HAP-1 (cell line): ENCODE measurements at regions not wholly inside any gene's neighbourhood (a gene's known extent, or its start where the extent isn't known, plus 50 kb on each side); places are given as distances from the start of the nearest gene placed in this dataset.

ENCODE experiments used
- DNase-seq, 2 experiments: peaks; one replicate each; pipeline ENCODE4 v3.0.0-alpha.2; 2016 to 2020; ENCODE audit warnings: low spot score in 2 of 2
- H3K27me3 ChIP-seq: fragments of 250-450 bp; sonication (Bioruptor Pico); 2 replicates; pipeline ENCODE4 v1.5.1; 2020; ENCODE audit warnings: low read depth, mild to moderate bottlenecking, moderate library complexity
- H3K36me3 ChIP-seq: fragments of 250-450 bp; sonication (Bioruptor Pico); replicated peaks from 2 replicates; pipeline ENCODE4 v1.5.1; 2020; ENCODE audit warnings: mild to moderate bottlenecking
- H3K4me1 ChIP-seq: fragments of 250-450 bp; sonication (Bioruptor Pico); 2 replicates; pipeline ENCODE4 v1.5.1; 2020; ENCODE audit warnings: mild to moderate bottlenecking
- H3K4me3 ChIP-seq: fragments of 250-450 bp; sonication (Bioruptor Pico); 2 replicates; pipeline ENCODE4 v1.5.1; 2020; ENCODE audit warnings: mild to moderate bottlenecking, moderate library complexity
- H3K9me3 ChIP-seq: fragments of 250-450 bp; sonication (Bioruptor Pico); 2 replicates; pipeline ENCODE4 v1.5.1; 2020; ENCODE audit warnings: mild to moderate bottlenecking, moderate library complexity
- in situ Hi-C: fragments of 300-500 bp; cut with MboI; formaldehyde crosslinking; loops from 3 replicates; pipeline ENCODE4 v1.14.3; 2020; ENCODE audit warnings: low sequenced_read_pairs, inconsistent platforms, mixed read lengths

DNA sequence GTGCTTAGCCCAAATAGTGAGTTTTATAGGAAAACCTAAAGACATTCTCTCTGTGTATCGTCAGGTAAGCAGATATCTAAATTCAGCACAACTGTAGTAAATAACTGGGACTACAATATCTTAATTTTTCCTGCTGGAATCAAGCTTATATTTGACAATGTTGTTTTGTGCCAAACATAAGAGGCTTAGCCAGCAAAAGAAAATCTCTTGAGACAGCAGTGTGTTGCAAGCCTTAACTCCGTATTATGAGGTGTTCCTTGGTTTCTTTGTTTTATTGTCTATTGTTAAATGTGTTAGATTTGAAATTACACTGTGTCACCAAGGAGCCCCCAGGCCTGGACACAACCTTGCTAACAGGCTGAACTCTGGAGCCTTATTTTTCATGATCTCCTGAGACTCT lies 1570.6 kb upstream of the GOT2 start:
- no peaks in the 10 kb centered on the region for H3K36me3 ChIP-seq
- in situ Hi-C loops: no loop called here
- H3K4me1 ChIP-seq: no peaks in the 10 kb centered on the region
- no peaks in the 10 kb centered on the region for H3K9me3 ChIP-seq
- H3K27me3 ChIP-seq: no peaks in the 10 kb centered on the region
- no peak overlapping the region for H3K4me3 ChIP-seq
- DNase-seq: no peak

GRCh38 chr16:60304066-60304465 lies 1570.0 kb upstream of the GOT2 start:
- Histone ChIP-seq H3K4me1 (no peaks in the 10 kb centered on the region), H3K9me3 (no peaks in the 10 kb centered on the region), H3K36me3 (no peaks in the 10 kb centered on the region), H3K4me3 (no peak overlapping the region), H3K27me3 (no peaks in the 10 kb centered on the region)
- DNase-seq: no peak
- in situ Hi-C loops: no loop called here

DNA sequence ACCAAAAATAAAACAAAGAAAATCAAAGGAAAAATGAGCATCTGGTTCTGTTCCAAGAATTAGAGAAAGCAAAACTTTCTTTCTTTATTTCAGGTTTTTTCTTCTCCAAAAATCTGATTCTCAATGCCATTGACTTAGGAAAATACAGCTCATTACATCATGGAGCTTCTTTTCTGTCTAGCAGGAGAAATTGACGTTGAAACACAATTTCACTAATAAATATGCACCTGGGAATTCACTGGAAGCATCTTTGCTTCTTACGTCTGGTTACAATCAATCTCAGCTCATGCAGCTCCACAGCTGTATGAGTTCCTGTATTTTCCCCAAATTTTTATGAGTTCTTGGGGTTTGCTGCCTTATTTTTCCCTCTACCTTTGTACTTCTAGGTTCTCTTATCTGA lies 1568.6 kb upstream of the GOT2 start:
- no peaks in the 10 kb centered on the region for H3K36me3 ChIP-seq
- H3K4me3 ChIP-seq: no peak overlapping the region
- DNase-seq: no peak
- H3K27me3 ChIP-seq: no peaks in the 10 kb centered on the region
- no peaks in the 10 kb centered on the region for H3K4me1 ChIP-seq
- in situ Hi-C loops: no loop called here
- H3K9me3 ChIP-seq: no peaks in the 10 kb centered on the region

GRCh38 chr16:60302261-60302660 lies 1568.1 kb upstream of the GOT2 start:
- in situ Hi-C loops: no loop called here
- no peaks in the 10 kb centered on the region for H3K4me1 ChIP-seq

GRCh38 chr16:60299241-60299776 lies 1565.2 kb upstream of the GOT2 start:
- H3K4me1 ChIP-seq: no peaks in the 10 kb centered on the region
- H3K27me3 ChIP-seq: no peaks in the 10 kb centered on the region
- H3K9me3 ChIP-seq: no peaks in the 10 kb centered on the region
- no peaks in the 10 kb centered on the region for H3K36me3 ChIP-seq
- no peak for DNase-seq
- H3K4me3 ChIP-seq: no peak overlapping the region
- in situ Hi-C loops: no loop called here

More at GRCh38 chr16:60302261-60302660, 1568.1 kb upstream of the GOT2 start:
- no peaks in the 10 kb centered on the region for H3K9me3 ChIP-seq
- no peaks in the 10 kb centered on the region for H3K36me3 ChIP-seq
- DNase-seq: no peak
- H3K27me3 ChIP-seq: no peaks in the 10 kb centered on the region
- H3K4me3 ChIP-seq: no peak overlapping the region

GRCh38 chr16:60295451-60295850 lies 1561.3 kb upstream of the GOT2 start:
- DNase-seq: no peak
- Histone ChIP-seq H3K9me3 (no peaks in the 10 kb centered on the region; the same call in 1 of the 2 replicates), H3K4me3 (no peak overlapping the region), H3K27me3 (no peaks in the 10 kb centered on the region), H3K4me1 (no peaks in the 10 kb centered on the region), H3K36me3 (no peaks in the 10 kb centered on the region)
- in situ Hi-C loops: no loop called here

DNA sequence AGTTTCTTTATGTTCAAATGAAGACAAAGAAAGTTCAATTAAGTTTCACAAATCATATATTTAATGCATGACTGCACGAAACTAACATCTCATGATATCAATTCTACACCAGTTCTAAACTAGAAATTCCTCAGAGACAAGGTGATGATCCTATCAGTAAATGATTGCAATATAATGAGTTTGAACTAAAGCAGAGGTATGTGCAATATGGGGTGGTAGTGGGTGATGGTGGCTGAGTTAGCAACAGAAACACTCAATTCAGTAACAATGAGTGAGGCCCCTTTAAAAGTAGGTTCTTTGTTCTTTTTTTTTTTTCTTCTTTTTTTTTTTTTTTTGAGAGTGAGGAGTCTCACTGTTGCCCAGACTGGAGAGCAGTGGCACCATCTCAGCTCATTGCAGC lies 1551.7 kb upstream of the GOT2 start:
- no peak for DNase-seq
- Histone ChIP-seq H3K9me3 (no peaks in the 10 kb centered on the region), H3K4me1 (0 out of 2 replicates have a peak, but pooled peaks cover 5% of the 10 kb centered on the region), H3K36me3 (no peaks in the 10 kb centered on the region), H3K4me3 (no peak overlapping the region), H3K27me3 (no peaks in the 10 kb centered on the region)
- in situ Hi-C loops: no loop called here

- Histone ChIP-seq H3K27me3 (no peaks in the 10 kb centered on the region), H3K36me3 (no peaks in the 10 kb centered on the region), H3K4me1 (peaks cover 7% of the 10 kb centered on the region), H3K9me3 (no peaks in the 10 kb centered on the region), H3K4me3 (no peak overlapping the region)
- in situ Hi-C loops: no loop called here
- no peak for DNase-seq
Measured at GRCh38 chr16:60279061-60279665, 1545.0 kb upstream of the GOT2 start.

- no peaks in the 10 kb centered on the region for H3K27me3 ChIP-seq
- H3K4me1 ChIP-seq: peaks cover 34% of the 10 kb centered on the region
- peak in 1 of 2 experiments; percentile 93 for DNase-seq
- in situ Hi-C loops: no loop called here
- no peak overlapping the region for H3K4me3 ChIP-seq
- H3K36me3 ChIP-seq: no peaks in the 10 kb centered on the region
- H3K9me3 ChIP-seq: no peaks in the 10 kb centered on the region
Measured at GRCh38 chr16:60274431-60275019, 1540.4 kb upstream of the GOT2 start.

- H3K4me1 ChIP-seq: peaks cover 34% of the 10 kb centered on the region
- H3K27me3 ChIP-seq: no peaks in the 10 kb centered on the region
- in situ Hi-C loops: no loop called here
- H3K9me3 ChIP-seq: no peaks in the 10 kb centered on the region
- peak in 1 of 2 experiments; percentile 72 for DNase-seq
- no peaks in the 10 kb centered on the region for H3K36me3 ChIP-seq
- H3K4me3 ChIP-seq: no peak overlapping the region
Measured at GRCh38 chr16:60271781-60272180, 1537.7 kb upstream of the GOT2 start.

DNA sequence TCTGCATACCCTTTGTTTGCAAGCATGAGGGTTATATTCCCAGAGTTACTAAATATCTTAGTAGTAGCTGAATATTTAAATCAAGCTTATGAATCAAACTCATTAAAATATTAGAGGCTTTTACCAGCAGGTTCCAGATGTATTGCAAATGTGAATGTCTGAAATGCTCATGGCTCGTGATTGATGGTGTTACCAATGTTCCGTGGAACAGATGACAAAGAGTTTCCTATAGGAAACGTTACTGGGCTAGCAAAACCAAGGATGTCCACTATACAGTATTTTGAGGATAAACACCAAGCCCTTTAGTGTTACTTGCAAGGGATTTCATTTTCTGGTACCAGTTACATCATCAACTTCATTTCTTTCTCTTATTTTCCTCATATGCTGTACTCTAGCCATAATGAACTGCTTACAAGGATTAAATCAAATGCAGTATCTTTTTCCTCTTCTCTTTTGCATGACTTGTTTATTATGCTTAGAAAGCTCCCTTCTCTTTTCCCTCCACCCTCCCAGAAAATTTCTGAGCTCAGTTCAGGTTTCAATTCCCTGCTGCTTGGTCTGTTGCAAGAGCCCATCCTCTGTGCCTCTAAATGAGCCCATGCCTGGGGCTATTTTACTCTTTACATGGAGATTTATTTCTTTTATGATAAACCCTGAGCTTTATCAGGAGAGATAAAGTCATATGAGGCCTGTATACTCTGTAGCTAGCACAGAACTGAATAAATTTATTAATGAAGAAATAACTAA lies 1537.1 kb upstream of the GOT2 start:
- peak; percentile 72 to 81 for DNase-seq
- in situ Hi-C loops: no loop called here
- Histone ChIP-seq H3K4me3 (no peak overlapping the region), H3K4me1 (peaks cover 34% of the 10 kb centered on the region), H3K27me3 (no peaks in the 10 kb centered on the region), H3K36me3 (no peaks in the 10 kb centered on the region), H3K9me3 (no peaks in the 10 kb centered on the region)

DNA sequence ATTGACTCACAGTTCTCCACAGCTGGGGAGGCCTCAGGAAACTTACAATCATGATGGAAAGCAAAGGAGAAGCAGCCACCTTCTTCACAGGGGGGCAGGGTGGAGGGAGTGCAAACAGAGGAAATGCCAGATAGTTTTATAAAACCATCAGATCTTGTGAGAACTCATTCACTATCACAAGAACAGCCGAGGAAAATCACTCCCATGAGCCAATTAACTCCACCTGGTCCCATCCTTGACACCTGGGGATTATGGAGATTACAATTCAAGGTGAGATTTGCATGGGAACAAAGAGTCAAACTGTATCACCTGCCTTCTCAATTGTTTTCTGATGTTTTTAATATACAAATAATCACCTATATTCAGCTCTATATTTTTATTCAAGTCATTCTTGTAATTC lies 1527.3 kb upstream of the GOT2 start:
- Histone ChIP-seq H3K36me3 (no peaks in the 10 kb centered on the region), H3K27me3 (no peaks in the 10 kb centered on the region), H3K4me1 (no peaks in the 10 kb centered on the region), H3K9me3 (no peaks in the 10 kb centered on the region), H3K4me3 (no peak overlapping the region)
- DNase-seq: no peak
- in situ Hi-C loops: no loop called here

DNA sequence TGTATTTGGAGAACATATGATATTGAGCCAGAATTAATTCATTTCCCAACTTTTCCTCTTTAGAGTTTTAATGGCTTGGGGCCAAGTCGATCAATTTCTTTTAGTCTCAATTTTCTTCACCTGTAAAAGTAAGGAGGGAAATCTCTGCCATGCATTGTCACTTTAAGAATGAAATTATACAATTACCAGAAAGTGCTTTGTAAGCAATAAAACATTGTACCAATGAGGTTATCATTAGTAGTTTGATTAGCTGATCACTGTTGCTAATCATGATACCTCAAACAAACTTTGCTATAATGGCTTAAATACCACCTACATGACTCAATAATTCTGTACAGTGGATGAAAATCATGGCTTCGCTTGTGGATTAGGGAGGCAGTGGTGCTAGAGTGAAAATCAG lies 1525.8 kb upstream of the GOT2 start:
- Histone ChIP-seq H3K27me3 (no peaks in the 10 kb centered on the region), H3K4me3 (no peak overlapping the region), H3K9me3 (no peaks in the 10 kb centered on the region), H3K36me3 (no peaks in the 10 kb centered on the region), H3K4me1 (no peaks in the 10 kb centered on the region)
- DNase-seq: no peak
- in situ Hi-C loops: no loop called here

DNA sequence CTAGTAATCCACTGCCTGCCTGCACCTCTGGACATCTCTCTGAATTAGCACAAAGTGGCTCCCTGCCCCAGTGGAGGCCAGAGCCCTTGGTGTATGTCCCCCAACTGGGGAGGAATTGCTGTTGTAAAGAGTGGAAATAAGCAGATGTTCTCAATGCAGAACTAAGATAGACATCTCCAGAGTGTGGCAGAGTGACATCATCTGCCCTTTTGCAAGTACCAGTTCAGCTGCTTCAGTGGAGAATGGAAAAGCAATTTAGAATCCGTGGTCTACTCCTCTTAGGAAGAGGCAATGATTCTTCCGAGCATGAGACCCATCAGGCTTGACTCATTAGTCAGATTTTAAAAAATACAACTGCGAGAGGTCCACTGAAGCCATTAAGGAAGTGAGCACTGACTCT lies 1512.0 kb upstream of the GOT2 start:
- no peaks in the 10 kb centered on the region for H3K4me1 ChIP-seq
- no peak overlapping the region for H3K4me3 ChIP-seq
- no peaks in the 10 kb centered on the region for H3K36me3 ChIP-seq
- in situ Hi-C loops: no loop called here
- DNase-seq: no peak
- no peaks in the 10 kb centered on the region for H3K27me3 ChIP-seq
- H3K9me3 ChIP-seq: no peaks in the 10 kb centered on the region
